ENCODE measurements at regions not wholly inside any gene's neighbourhood (a gene's known extent, or its start where the extent isn't known, plus 50 kb on each side); places are given as distances from the start of the nearest gene placed in this dataset.
"Not testable (repeated sequence)": the region's sequence is repeated elsewhere in the genome, so short reads cannot be mapped to it uniquely, and the experiment has no call there.

DNA sequence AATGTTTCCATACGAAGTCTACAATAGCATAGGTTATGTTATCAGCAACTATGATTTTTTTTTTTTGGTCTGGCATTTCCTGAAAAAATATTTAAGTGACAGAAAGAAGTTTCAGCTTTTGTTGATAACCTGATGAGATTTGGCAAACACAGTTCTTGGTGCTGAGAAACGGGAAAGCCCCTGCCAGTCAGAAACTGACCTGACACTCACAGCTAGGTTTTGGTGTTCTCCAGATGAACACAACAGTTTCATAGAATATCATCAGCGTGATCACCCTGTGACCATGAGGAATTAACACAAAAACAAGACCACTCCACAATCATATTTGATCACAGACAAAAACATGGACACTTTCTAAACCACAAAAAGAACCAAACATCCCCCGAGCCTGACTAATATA lies 152.5 kb upstream of the DCAF8L1 start:
- intact Hi-C loops (cut with DNase I) = no loop called here
- H3K36me3 ChIP-seq = no peaks in the 10 kb centered on the region
- WGBS, 3 donors = 40 to 47% (median 46%) methylated on average over 4 of the region's 4 CpGs
- no peaks in the 10 kb centered on the region for H3K9me3 ChIP-seq
- no peaks in the 10 kb centered on the region for H3K27me3 ChIP-seq
- no peak for TF ChIP-seq EP300 (IDR thresholded peaks at IDR 0.05)
- TF ChIP-seq, protein P1, sequence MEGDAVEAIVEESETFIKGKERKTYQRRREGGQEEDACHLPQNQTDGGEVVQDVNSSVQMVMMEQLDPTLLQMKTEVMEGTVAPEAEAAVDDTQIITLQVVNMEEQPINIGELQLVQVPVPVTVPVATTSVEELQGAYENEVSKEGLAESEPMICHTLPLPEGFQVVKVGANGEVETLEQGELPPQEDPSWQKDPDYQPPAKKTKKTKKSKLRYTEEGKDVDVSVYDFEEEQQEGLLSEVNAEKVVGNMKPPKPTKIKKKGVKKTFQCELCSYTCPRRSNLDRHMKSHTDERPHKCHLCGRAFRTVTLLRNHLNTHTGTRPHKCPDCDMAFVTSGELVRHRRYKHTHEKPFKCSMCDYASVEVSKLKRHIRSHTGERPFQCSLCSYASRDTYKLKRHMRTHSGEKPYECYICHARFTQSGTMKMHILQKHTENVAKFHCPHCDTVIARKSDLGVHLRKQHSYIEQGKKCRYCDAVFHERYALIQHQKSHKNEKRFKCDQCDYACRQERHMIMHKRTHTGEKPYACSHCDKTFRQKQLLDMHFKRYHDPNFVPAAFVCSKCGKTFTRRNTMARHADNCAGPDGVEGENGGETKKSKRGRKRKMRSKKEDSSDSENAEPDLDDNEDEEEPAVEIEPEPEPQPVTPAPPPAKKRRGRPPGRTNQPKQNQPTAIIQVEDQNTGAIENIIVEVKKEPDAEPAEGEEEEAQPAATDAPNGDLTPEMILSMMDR (IDR thresholded peaks at IDR 0.05) = no peak
- TF ChIP-seq POLR2A (IDR thresholded peaks at IDR 0.05) = no peak
- no peak overlapping the region for H3K4me3 ChIP-seq
- H3K27ac ChIP-seq = no peak overlapping the region
- no peaks in the 10 kb centered on the region for H3K4me1 ChIP-seq (ENCODE audit: insufficient read depth)
- no peak for DNase-seq

DNA sequence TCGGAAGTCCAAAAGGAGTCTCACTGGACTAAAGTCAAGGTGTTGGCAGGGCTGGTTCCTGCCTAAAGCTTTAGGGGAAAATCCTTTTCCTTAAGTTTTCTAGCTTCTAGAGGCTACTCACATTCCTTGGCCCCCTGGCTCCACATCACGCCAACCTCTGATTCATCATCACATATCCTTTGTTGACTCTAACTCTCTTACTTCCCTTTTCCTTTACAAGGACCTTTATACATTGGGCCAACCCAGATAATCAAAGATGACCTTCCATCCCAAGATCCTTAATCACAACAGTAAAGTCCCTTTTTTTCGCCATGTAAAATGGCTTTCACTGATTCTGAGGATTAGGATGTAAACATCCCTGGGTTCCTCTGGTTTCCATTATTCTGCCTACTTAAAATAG lies 146.4 kb upstream of the DCAF8L1 start:
- Histone ChIP-seq H3K27me3 (no peaks in the 10 kb centered on the region), H3K36me3 (no peaks in the 10 kb centered on the region), H3K9me3 (no peaks in the 10 kb centered on the region), H3K27ac (no peak overlapping the region), H3K4me1 (ENCODE audit: insufficient read depth) (no peaks in the 10 kb centered on the region), H3K4me3 (no peak overlapping the region)
- 63 to 65% (median 64%) methylated on average over 3 of the region's 3 CpGs for WGBS, 3 donors
- no peak for DNase-seq
- TF ChIP-seq EP300 (IDR thresholded peaks at IDR 0.05) (no peak), POLR2A (IDR thresholded peaks at IDR 0.05) (no peak)
- TF ChIP-seq, protein P1 (IDR thresholded peaks at IDR 0.05) = no peak
- intact Hi-C loops (cut with DNase I) = no loop called here

DNA sequence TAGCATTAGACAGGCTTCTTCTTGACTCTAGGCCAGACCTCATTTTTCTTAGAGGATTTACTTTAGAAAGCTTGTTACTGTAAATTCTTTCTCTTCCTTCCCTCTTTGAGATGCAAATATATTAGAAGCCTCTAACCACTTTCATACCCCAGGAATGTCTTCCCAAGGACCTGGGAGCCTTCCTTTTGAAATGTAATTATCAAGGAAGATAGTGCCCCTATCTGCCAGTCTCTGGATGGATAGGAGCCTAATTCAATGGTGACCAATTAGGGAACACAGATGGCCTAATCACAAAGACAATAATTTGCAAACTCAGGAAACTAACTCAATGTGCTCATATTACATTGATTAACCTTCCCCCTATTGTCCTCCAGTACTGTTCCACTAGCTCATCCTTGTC lies 145.6 kb upstream of the DCAF8L1 start:
- Histone ChIP-seq H3K4me1 (ENCODE audit: insufficient read depth) (no peaks in the 10 kb centered on the region), H3K36me3 (no peaks in the 10 kb centered on the region), H3K4me3 (no peak overlapping the region), H3K27ac (no peak overlapping the region), H3K9me3 (no peaks in the 10 kb centered on the region), H3K27me3 (no peaks in the 10 kb centered on the region)
- TF ChIP-seq EP300 (IDR thresholded peaks at IDR 0.05) (no peak), POLR2A (IDR thresholded peaks at IDR 0.05) (no peak)
- TF ChIP-seq, protein P1 (IDR thresholded peaks at IDR 0.05) = no peak
- DNase-seq = no peak
- intact Hi-C loops (cut with DNase I) = no loop called here

DNA sequence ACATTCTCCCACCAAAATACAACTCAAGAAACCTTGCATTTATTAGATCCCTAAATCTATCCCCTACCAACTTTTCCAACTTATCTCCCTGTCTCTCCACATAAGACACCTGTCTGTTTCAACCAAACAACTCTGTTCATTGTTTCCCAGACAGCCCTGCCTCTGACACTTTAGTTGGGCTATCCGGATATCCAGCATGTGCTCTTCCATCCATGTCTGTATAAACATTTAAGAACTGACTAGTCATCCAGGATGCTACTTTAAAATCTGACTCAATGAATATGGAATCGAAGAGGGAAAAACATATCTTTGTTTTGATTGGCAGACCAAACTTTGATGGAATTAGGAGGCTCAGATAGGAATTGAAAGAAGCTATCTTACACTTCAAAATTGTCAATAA lies 143.2 kb upstream of the DCAF8L1 start:
- no peak overlapping the region for H3K4me3 ChIP-seq
- no peaks in the 10 kb centered on the region for H3K36me3 ChIP-seq
- H3K9me3 ChIP-seq = no peaks in the 10 kb centered on the region
- TF ChIP-seq POLR2A (IDR thresholded peaks at IDR 0.05) = no peak
- TF ChIP-seq EP300 (IDR thresholded peaks at IDR 0.05) = no peak
- TF ChIP-seq, protein P1 (IDR thresholded peaks at IDR 0.05) = no peak
- intact Hi-C loops (cut with DNase I) = no loop called here
- no peaks in the 10 kb centered on the region for H3K4me1 ChIP-seq (ENCODE audit: insufficient read depth)
- DNase-seq = no peak
- no peaks in the 10 kb centered on the region for H3K27me3 ChIP-seq
- no peak overlapping the region for H3K27ac ChIP-seq
- WGBS, 3 donors = 72 to 74% (median 73%) methylated on average over 2 of the region's 2 CpGs

DNA sequence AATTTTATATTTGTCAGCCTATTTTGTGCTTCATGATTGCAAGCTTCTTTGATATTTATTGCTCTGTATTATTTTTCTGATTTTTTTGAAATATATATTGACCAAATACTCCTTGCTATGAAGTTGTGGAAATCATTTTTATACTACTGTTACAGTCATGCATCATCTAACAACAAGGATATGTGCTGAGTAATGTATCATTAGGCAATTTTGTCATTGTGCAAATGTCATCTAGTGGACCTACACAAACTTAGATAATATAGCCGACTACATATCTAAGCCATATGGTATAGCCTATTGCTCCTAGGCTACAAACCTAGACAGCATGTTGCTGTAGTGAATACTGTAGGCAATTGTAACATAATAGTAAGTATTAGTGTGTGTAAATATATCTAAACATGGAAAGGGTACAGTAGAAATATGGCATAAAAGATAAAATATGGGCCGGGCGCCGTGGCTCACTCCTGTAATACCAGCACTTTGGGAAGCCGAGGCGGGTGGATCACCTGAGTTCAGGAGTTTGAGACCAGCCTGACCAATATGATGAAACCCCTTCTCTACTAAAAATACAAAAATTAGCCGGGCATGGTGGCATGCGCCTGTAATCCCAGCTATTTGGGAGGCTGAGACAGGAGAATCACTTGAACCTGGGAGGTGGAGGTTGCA lies 139.5 kb upstream of the DCAF8L1 start:
- H3K27ac ChIP-seq; intact Hi-C loops (cut with DNase I); H3K4me3 ChIP-seq; H3K4me1 ChIP-seq (ENCODE audit: insufficient read depth); H3K27me3 ChIP-seq; H3K36me3 ChIP-seq; DNase-seq; H3K9me3 ChIP-seq: not testable (repeated sequence)
- WGBS, 3 donors = 83 to 88% (median 87%) methylated on average over 8 of the region's 8 CpGs

Data from ovary (tissue), 7 donors.